PC-3 (cell line): ENCODE measurements at regions not wholly inside any gene's neighbourhood (a gene's known extent, or its start where the extent isn't known, plus 50 kb on each side); places are given as distances from the start of the nearest gene placed in this dataset.

Source experiments
- ATAC-seq: fragments of 200-7000 bp; cut with Tn5 transposase; 2 replicates; pipeline ENCODE4 v1.9.1; 2020; ENCODE audit warnings: mild to moderate bottlenecking, moderate library complexity
- BruUV-seq: library from RNA; stranded (reverse); fragments of 400-500 nt; replicated peaks from 2 replicates; lab custom pipeline; 2021; lab: Mats Ljungman, UMichigan
- CTCF ChIA-PET: fragments of 300-600 bp; sonication (Branson Sonifier 250); formaldehyde crosslinking; loops from one replicate; lab custom pipeline; 2022; ENCODE audit warnings: antibody characterized with exemption; lab: Charles Lee
- POLR2A ChIA-PET: fragments of 300-600 bp; sonication (Branson Sonifier 250); formaldehyde crosslinking; loops from one replicate; lab custom pipeline; 2022; ENCODE audit warnings: antibody characterized with exemption; ENCODE audit not compliant: unreplicated experiment; lab: Charles Lee
- DNase-seq: peaks from one replicate; pipeline ENCODE4 v3.0.0-alpha.2; 2015
- H2AFZ ChIP-seq: fragments of 300-600 bp; sonication (generic); 2 replicates; pipeline ENCODE4 v1.6.0; 2016; ENCODE audit warnings: antibody characterized with exemption, low read length
- H3F3A ChIP-seq: fragments of 300-600 bp; sonication (generic); one replicate; pipeline ENCODE4 v1.6.0; 2017; ENCODE audit warnings: antibody characterized with exemption, low read length, control low read depth, mild to moderate bottlenecking; ENCODE audit not compliant: unreplicated experiment
- H3K27ac ChIP-seq: fragments of 300-600 bp; sonication (generic); 2 replicates; pipeline ENCODE4 v1.5.1; 2016; ENCODE audit warnings: mild to moderate bottlenecking, low read length
- H3K27me3 ChIP-seq: fragments of 300-600 bp; sonication (generic); 2 replicates; pipeline ENCODE4 v1.6.1; 2016; ENCODE audit warnings: low read length, mixed read lengths
- H3K36me3 ChIP-seq: fragments of 300-600 bp; sonication (generic); 2 replicates; pipeline ENCODE4 v1.6.1; 2016; ENCODE audit warnings: low read depth, mixed run types, low read length, mixed read lengths
- H3K4me1 ChIP-seq: fragments of 300-600 bp; sonication (generic); 2 replicates; pipeline ENCODE4 v1.5.1; 2016; ENCODE audit warnings: low read length; ENCODE audit not compliant: insufficient read depth
- H3K4me2 ChIP-seq: fragments of 300-600 bp; sonication (generic); 2 replicates; pipeline ENCODE4 v1.6.0; 2016; ENCODE audit warnings: low read length
- H3K4me3 ChIP-seq: fragments of 300-600 bp; sonication (generic); 2 replicates; pipeline ENCODE4 v1.5.1; 2016; ENCODE audit warnings: mild to moderate bottlenecking, low read length, mixed read lengths
- H3K79me2 ChIP-seq: fragments of 300-600 bp; sonication (generic); 2 replicates; pipeline ENCODE4 v1.6.1; 2017; ENCODE audit warnings: low read length, mixed read lengths
- H3K9ac ChIP-seq: fragments of 300-600 bp; sonication (generic); 2 replicates; pipeline ENCODE4 v1.6.0; 2016; ENCODE audit warnings: mild to moderate bottlenecking, low read length
- H3K9me2 ChIP-seq: fragments of 300-600 bp; sonication (generic); replicated peaks from 2 replicates; pipeline ENCODE4 v1.6.1; 2016; ENCODE audit warnings: mixed run types, low read length, mixed read lengths
- H3K9me3 ChIP-seq: fragments of 300-600 bp; sonication (generic); 2 replicates; pipeline ENCODE4 v1.6.1; 2016; ENCODE audit warnings: low read length, mixed read lengths
- H4K20me1 ChIP-seq: fragments of 300-600 bp; sonication (generic); 2 replicates; pipeline ENCODE4 v1.6.1; 2016; ENCODE audit warnings: low read length, mixed read lengths
- CTCF ChIP-seq: fragments of 300-600 bp; sonication (generic); conservative IDR thresholded peaks from 2 replicates; pipeline ENCODE4 v1.5.1; 2017; ENCODE audit warnings: antibody characterized with exemption, low read depth, mild to moderate bottlenecking, low read length
- EZH2 ChIP-seq: fragments of 300-600 bp; sonication (generic); IDR thresholded peaks from one replicate; pipeline ENCODE4 v1.6.1; 2017; ENCODE audit warnings: antibody characterized with exemption, mild to moderate bottlenecking, low read length; ENCODE audit not compliant: unreplicated experiment
- EZH2phosphoT487 ChIP-seq: fragments of 300-600 bp; sonication (generic); IDR thresholded peaks from 2 replicates; pipeline ENCODE4 v1.6.1; 2018; ENCODE audit warnings: mild to moderate bottlenecking, antibody characterized with exemption, low read length, borderline replicate concordance
- intact Hi-C: fragments of 100-400 bp; cut with micrococcal nuclease; formaldehyde crosslinking; loops from 2 replicates; pipeline ENCODE4 v1.9.0; 2023

- no peak for ATAC-seq
- POLR2A ChIA-PET: no interaction called here
These were observed 427.3 kb upstream of the CITED2 start for GRCh38 chr6:139801571-139802321.

GRCh38 chr6:139800837-139801236 lies 426.4 kb upstream of the CITED2 start:
- ATAC-seq (no peak), DNase-seq (no peak)
- Histone ChIP-seq H3K79me2 (no peaks in the 10 kb centered on the region), H3F3A (no peaks in the 10 kb centered on the region), H3K9me3 (no peaks in the 10 kb centered on the region), H3K27me3 (no peaks in the 10 kb centered on the region), H3K4me3 (no peak overlapping the region), H3K27ac (no peak overlapping the region), H3K9me2 (no peaks in the 10 kb centered on the region), H3K36me3 (no peaks in the 10 kb centered on the region), H3K9ac (no peak overlapping the region), H2AFZ (no peak overlapping the region), H3K4me2 (no peak overlapping the region), H3K4me1 (no peaks in the 10 kb centered on the region), H4K20me1 (no peaks in the 10 kb centered on the region)
- BruUV-seq: no TSS peak
- intact Hi-C loops: no loop called here
- ChIA-PET POLR2A (no interaction called here), CTCF (no interaction called here)
- TF ChIP-seq CTCF (no peak), EZH2phosphoT487 (no peak), EZH2 (no peak)

More at GRCh38 chr6:139801571-139802321, 427.3 kb upstream of the CITED2 start:
- H3K27ac ChIP-seq: no peak overlapping the region
- no TSS peak for BruUV-seq
- no peak overlapping the region for H3K4me3 ChIP-seq
- H3K4me2 ChIP-seq: no peak overlapping the region
- TF ChIP-seq EZH2phosphoT487 (no peak), CTCF (no peak), EZH2 (no peak)
- no peaks in the 10 kb centered on the region for H3K9me3 ChIP-seq
- H3K4me1 ChIP-seq: no peaks in the 10 kb centered on the region
- no peaks in the 10 kb centered on the region for H4K20me1 ChIP-seq
- no peak for DNase-seq
- H3K9me2 ChIP-seq: no peaks in the 10 kb centered on the region
- no peak overlapping the region for H3K9ac ChIP-seq
- no peaks in the 10 kb centered on the region for H3K79me2 ChIP-seq
- intact Hi-C loops: no loop called here
- H2AFZ ChIP-seq: no peak overlapping the region
- no peaks in the 10 kb centered on the region for H3K36me3 ChIP-seq
- H3F3A ChIP-seq: no peaks in the 10 kb centered on the region
- H3K27me3 ChIP-seq: no peaks in the 10 kb centered on the region
- CTCF ChIA-PET: no interaction called here

GRCh38 chr6:139790527-139790926 lies 416.1 kb upstream of the CITED2 start:
- POLR2A ChIA-PET: no interaction called here
- intact Hi-C loops: no loop called here

More at GRCh38 chr6:139790527-139790926, 416.1 kb upstream of the CITED2 start:
- no TSS peak for BruUV-seq
- Histone ChIP-seq H3K9me3 (no peaks in the 10 kb centered on the region), H3K27me3 (no peaks in the 10 kb centered on the region), H3K4me1 (no peaks in the 10 kb centered on the region), H4K20me1 (no peaks in the 10 kb centered on the region), H3F3A (no peaks in the 10 kb centered on the region), H3K4me2 (no peak overlapping the region), H3K79me2 (no peaks in the 10 kb centered on the region), H2AFZ (no peak overlapping the region), H3K9ac (no peak overlapping the region), H3K9me2 (no peaks in the 10 kb centered on the region), H3K36me3 (no peaks in the 10 kb centered on the region), H3K27ac (no peak overlapping the region), H3K4me3 (no peak overlapping the region)
- no peak for TF ChIP-seq EZH2
- TF ChIP-seq EZH2phosphoT487: no peak
- TF ChIP-seq CTCF: no peak
- DNase-seq: no peak
- no peak for ATAC-seq
- CTCF ChIA-PET: no interaction called here
